NT2/D1 (cell line): ENCODE measurements at regions not wholly inside any gene's neighbourhood (a gene's known extent, or its start where the extent isn't known, plus 50 kb on each side); places are given as distances from the start of the nearest gene placed in this dataset.

ENCODE experiments used
- SUZ12 ChIP-seq: IDR thresholded peaks from 2 replicates; pipeline ENCODE4 v1.6.1; 2011; ENCODE audit not compliant: insufficient read length, insufficient read depth; ENCODE audit errors: extremely low read depth
- YY1 ChIP-seq: IDR thresholded peaks from 2 replicates; pipeline ENCODE4 v1.6.1; 2011; ENCODE audit not compliant: insufficient read length, insufficient read depth
- ZNF274 ChIP-seq: IDR thresholded peaks from 2 replicates; pipeline ENCODE4 v1.6.1; 2011; ENCODE audit warnings: mild to moderate bottlenecking, low read depth, low read length

GRCh38 chr7:22008087-22008486, 62.4 kb upstream of the CDCA7L start:
- no peak for TF ChIP-seq SUZ12
- no peak for TF ChIP-seq ZNF274
- TF ChIP-seq YY1, result no peak
